GM13976 (cell line): ENCODE measurements at regions not wholly inside any gene's neighbourhood (a gene's known extent, or its start where the extent isn't known, plus 50 kb on each side); places are given as distances from the start of the nearest gene placed in this dataset.
"Not testable (repeated sequence)": the region's sequence is repeated elsewhere in the genome, so short reads cannot be mapped to it uniquely, and the experiment has no call there.

Experiments used
- DNase-seq: peaks from one replicate; pipeline ENCODE4 v3.0.0; 2012; ENCODE audit warnings: low spot score
- CTCF ChIP-seq: IDR thresholded peaks from 2 replicates; pipeline ENCODE4 v1.5.1; 2012; ENCODE audit warnings: borderline replicate concordance, mild to moderate bottlenecking; ENCODE audit not compliant: insufficient read depth; ENCODE audit errors: extremely low read depth, missing control alignments, control extremely low read depth
- in situ Hi-C: fragments of 300-500 bp; cut with MboI; formaldehyde crosslinking; loops from one replicate; pipeline ENCODE4 v1.12.0; 2022; ENCODE audit warnings: low sequenced_read_pairs, mixed read lengths, inconsistent platforms; ENCODE audit not compliant: unreplicated experiment

GRCh38 chr3:67123914-67124313 is 125.8 kb downstream of the KBTBD8 start:
- no peak for TF ChIP-seq CTCF
- in situ Hi-C loops: loop anchor here (25.0 kb wide), 2 partner anchors 663 to 1763 kb away; no protein-coding TSS in a partner anchor

GRCh38 chr3:67127254-67127653 is 129.1 kb downstream of the KBTBD8 start:
- TF ChIP-seq CTCF: no peak
- no peak for DNase-seq
- in situ Hi-C loops: no loop called here

More at GRCh38 chr3:67123914-67124313, 125.8 kb downstream of the KBTBD8 start:
- no peak for DNase-seq

GRCh38 chr3:67142432-67142831 is 144.3 kb downstream of the KBTBD8 start:
- DNase-seq: no peak
- in situ Hi-C loops: no loop called here
- no peak for TF ChIP-seq CTCF

GRCh38 chr3:67145738-67146137 is 147.6 kb downstream of the KBTBD8 start:
- DNase-seq: no peak
- TF ChIP-seq CTCF: no peak

GRCh38 chr3:67154429-67154828 is 156.3 kb downstream of the KBTBD8 start:
- no peak for TF ChIP-seq CTCF
- in situ Hi-C loops: no loop called here
- DNase-seq: no peak

More at GRCh38 chr3:67145738-67146137, 147.6 kb downstream of the KBTBD8 start:
- in situ Hi-C loops: no loop called here

- in situ Hi-C loops: no loop called here
- no peak for TF ChIP-seq CTCF
- no peak for DNase-seq
Observed at GRCh38 chr3:67167481-67167880, 169.4 kb downstream of the KBTBD8 start.

- in situ Hi-C loops: no loop called here
- TF ChIP-seq CTCF: no peak
- DNase-seq: no peak
Observed at GRCh38 chr3:67171841-67172240, 173.7 kb downstream of the KBTBD8 start.

- DNase-seq, in situ Hi-C loops: not testable (repeated sequence)
Observed at GRCh38 chr3:67173130-67173529, 175.0 kb downstream of the KBTBD8 start.
